HEK293 (cell line): ENCODE measurements at regions not wholly inside any gene's neighbourhood (a gene's known extent, or its start where the extent isn't known, plus 50 kb on each side); places are given as distances from the start of the nearest gene placed in this dataset.

Experiments
- CTCF ChIA-PET: fragments of 350-600 bp; formaldehyde crosslinking; extraction: SDS; loops from one replicate; lab custom pipeline; 2021; ENCODE audit warnings: antibody characterized with exemption; lab: Yijun Ruan, JAX
- POLR2A ChIA-PET: fragments of 300-600 bp; formaldehyde crosslinking; extraction: SDS; loops from one replicate; lab custom pipeline; 2020; ENCODE audit warnings: antibody characterized with exemption, inconsistent platforms; lab: Yijun Ruan, JAX
- H3K27ac ChIP-seq: fragments of 200-500 bp; sonication (Bioruptor generic); 2 replicates; pipeline ENCODE4 v1.5.1; 2014; ENCODE audit warnings: low read depth, low read length, control low read depth, inconsistent platforms; ENCODE audit errors: extremely low read depth
- H3K36me3 ChIP-seq, 2 experiments: fragments of 200-500 bp in 1 of 2; sonication (Bioruptor generic) in 1 of 2; 1 replicate in 1 of 2; 2 replicates in 1 of 2; pipeline ENCODE4 v1.5.1; 2014 to 2017; ENCODE audit warnings: inconsistent platforms in 2 of 2, low read length in 2 of 2; ENCODE audit not compliant: control insufficient read depth in 2 of 2, insufficient read depth in 1 of 2
- H3K4me1 ChIP-seq: fragments of 200-500 bp; sonication (Bioruptor generic); 2 replicates; pipeline ENCODE4 v1.5.1; 2014; ENCODE audit warnings: mild to moderate bottlenecking, low read length, inconsistent platforms; ENCODE audit not compliant: control insufficient read depth, insufficient read depth
- H3K4me3 ChIP-seq: 2 replicates; pipeline ENCODE4 v1.5.1; 2011; ENCODE audit warnings: low read depth, mild to moderate bottlenecking, control low read depth, low read length, moderate library complexity
- H3K9me3 ChIP-seq: fragments of 200-500 bp; sonication (Bioruptor generic); 2 replicates; pipeline ENCODE4 v1.5.1; 2014; ENCODE audit warnings: low read depth, low read length, inconsistent platforms; ENCODE audit not compliant: control insufficient read depth, insufficient read depth
- FEZF1 ChIP-seq: fragments of 450-650 bp; formaldehyde crosslinking; IDR thresholded peaks from 2 replicates; pipeline ENCODE4 v1.5.1; 2016; ENCODE audit warnings: missing biosample characterization, missing genetic modification characterization
- IKZF3 ChIP-seq: fragments of 450-650 bp; IDR thresholded peaks from 2 replicates; pipeline ENCODE4 v1.5.0; 2018; ENCODE audit warnings: missing biosample characterization, mild to moderate bottlenecking, missing genetic modification characterization, moderate library complexity
- KLF1 ChIP-seq: fragments of 450-650 bp; formaldehyde crosslinking; IDR thresholded peaks from 2 replicates; pipeline ENCODE4 v1.5.1; 2016; ENCODE audit warnings: missing biosample characterization, missing genetic modification characterization
- MZF1 ChIP-seq: fragments of 450-650 bp; formaldehyde crosslinking; IDR thresholded peaks from 2 replicates; pipeline ENCODE4 v1.5.1; 2017; ENCODE audit warnings: missing biosample characterization, missing genetic modification characterization, borderline replicate concordance
- OSR2 ChIP-seq: fragments of 450-650 bp; formaldehyde crosslinking; IDR thresholded peaks from 2 replicates; pipeline ENCODE4 v1.5.1; 2016; ENCODE audit warnings: missing biosample characterization, missing genetic modification characterization
- SCRT1 ChIP-seq: fragments of 450-650 bp; formaldehyde crosslinking; IDR thresholded peaks from 2 replicates; pipeline ENCODE4 v1.5.1; 2016; ENCODE audit warnings: missing biosample characterization, missing genetic modification characterization, borderline replicate concordance
- SCRT2 ChIP-seq: fragments of 450-650 bp; formaldehyde crosslinking; IDR thresholded peaks from 2 replicates; pipeline ENCODE4 v1.5.1; 2016; ENCODE audit warnings: missing biosample characterization, missing genetic modification characterization
- WT1 ChIP-seq: fragments of 450-650 bp; formaldehyde crosslinking; IDR thresholded peaks from 2 replicates; pipeline ENCODE4 v1.5.1; 2016; ENCODE audit warnings: missing biosample characterization, missing genetic modification characterization
- ZBTB17 ChIP-seq: fragments of 450-650 bp; formaldehyde crosslinking; IDR thresholded peaks from 2 replicates; pipeline ENCODE4 v1.5.1; 2016; ENCODE audit warnings: missing biosample characterization, missing genetic modification characterization
- ZNF138 ChIP-seq: fragments of 450-650 bp; formaldehyde crosslinking; IDR thresholded peaks from 2 replicates; pipeline ENCODE4 v1.5.1; 2016; ENCODE audit warnings: missing biosample characterization, missing genetic modification characterization, borderline replicate concordance
- ZNF202 ChIP-seq: fragments of 450-650 bp; formaldehyde crosslinking; IDR thresholded peaks from 2 replicates; pipeline ENCODE4 v1.5.1; 2016; ENCODE audit warnings: missing biosample characterization, missing genetic modification characterization, borderline replicate concordance
- ZNF214 ChIP-seq: fragments of 450-650 bp; formaldehyde crosslinking; IDR thresholded peaks from 2 replicates; pipeline ENCODE4 v1.5.1; 2017; ENCODE audit warnings: missing biosample characterization, mild to moderate bottlenecking, missing genetic modification characterization, borderline replicate concordance
- ZNF324 ChIP-seq: fragments of 450-650 bp; formaldehyde crosslinking; IDR thresholded peaks from 2 replicates; pipeline ENCODE4 v1.5.1; 2016; ENCODE audit warnings: missing biosample characterization, missing genetic modification characterization
- ZNF521 ChIP-seq: fragments of 450-650 bp; formaldehyde crosslinking; IDR thresholded peaks from 2 replicates; pipeline ENCODE4 v1.5.1; 2017; ENCODE audit warnings: missing biosample characterization, mild to moderate bottlenecking, missing genetic modification characterization
- ZNF629 ChIP-seq: fragments of 450-650 bp; formaldehyde crosslinking; IDR thresholded peaks from 2 replicates; pipeline ENCODE4 v1.5.1; 2017; ENCODE audit warnings: missing biosample characterization, missing genetic modification characterization
- ZNF658 ChIP-seq: fragments of 450-650 bp; formaldehyde crosslinking; IDR thresholded peaks from 2 replicates; pipeline ENCODE4; 2016; ENCODE audit warnings: missing biosample characterization, missing genetic modification characterization
- ZNF677 ChIP-seq: fragments of 450-650 bp; IDR thresholded peaks from 2 replicates; pipeline ENCODE4 v1.5.0; 2018; ENCODE audit warnings: missing biosample characterization, mild to moderate bottlenecking, missing genetic modification characterization, moderate library complexity
- TF ChIP-seq, protein P1 (sequence below): fragments of 450-650 bp; formaldehyde crosslinking; IDR thresholded peaks from 2 replicates; pipeline ENCODE4 v1.5.1; 2016; ENCODE audit warnings: missing biosample characterization, missing genetic modification characterization
- TF ChIP-seq, protein P2 (sequence below): fragments of 450-650 bp; formaldehyde crosslinking; IDR thresholded peaks from 2 replicates; pipeline ENCODE4 v1.5.1; 2016; ENCODE audit warnings: missing biosample characterization, missing genetic modification characterization
- TF ChIP-seq, protein P3 (sequence below): fragments of 450-650 bp; formaldehyde crosslinking; IDR thresholded peaks from 2 replicates; pipeline ENCODE4 v1.5.1; 2016; ENCODE audit warnings: missing biosample characterization, missing genetic modification characterization
- TF ChIP-seq, protein P4 (sequence below): fragments of 450-650 bp; formaldehyde crosslinking; IDR thresholded peaks from 2 replicates; pipeline ENCODE4 v1.5.1; 2016; ENCODE audit warnings: missing biosample characterization, missing genetic modification characterization
- TF ChIP-seq, protein P5 (sequence below): fragments of 450-650 bp; formaldehyde crosslinking; IDR thresholded peaks from 2 replicates; pipeline ENCODE4 v1.5.1; 2017; ENCODE audit warnings: missing biosample characterization, missing genetic modification characterization

DNA sequence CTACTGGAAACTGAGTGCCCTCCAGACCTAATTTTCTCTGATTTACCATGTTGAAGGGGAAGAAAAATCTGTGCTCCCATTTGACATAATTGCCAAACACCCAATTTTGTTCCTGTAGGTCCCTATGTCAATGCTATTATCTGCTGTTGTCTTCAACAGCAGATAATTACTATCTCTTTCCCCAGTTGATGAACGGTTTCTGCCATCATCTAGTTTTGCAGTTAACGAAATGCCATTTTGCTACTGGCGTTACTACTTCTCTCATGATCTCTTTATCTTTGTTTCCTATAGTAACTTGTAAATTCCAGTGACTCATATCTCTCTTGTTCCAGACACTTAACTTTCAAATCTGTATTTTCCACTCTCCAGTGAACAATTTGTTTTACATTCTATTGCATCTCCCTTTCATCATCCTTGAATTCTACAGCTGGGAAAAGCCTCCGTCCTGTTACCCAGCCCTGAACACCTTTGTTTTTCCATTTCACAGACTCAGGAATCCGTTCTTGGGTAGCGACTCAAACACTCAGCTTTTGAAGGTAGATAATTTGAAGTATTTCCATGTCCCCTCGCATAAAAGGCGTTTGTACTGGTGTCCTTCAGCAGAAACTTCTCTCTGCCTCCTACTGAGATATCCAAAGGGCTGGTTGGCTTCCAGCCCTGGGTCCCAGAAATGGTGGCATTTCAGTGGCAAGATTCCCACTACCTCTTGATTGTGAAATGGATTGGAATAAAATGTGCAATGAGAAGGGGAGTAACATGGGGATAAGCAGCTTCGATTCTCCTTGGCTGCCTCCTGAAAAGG, 111.7 kb downstream of the FOXB1 start (continued):
- TF ChIP-seq, protein P1, sequence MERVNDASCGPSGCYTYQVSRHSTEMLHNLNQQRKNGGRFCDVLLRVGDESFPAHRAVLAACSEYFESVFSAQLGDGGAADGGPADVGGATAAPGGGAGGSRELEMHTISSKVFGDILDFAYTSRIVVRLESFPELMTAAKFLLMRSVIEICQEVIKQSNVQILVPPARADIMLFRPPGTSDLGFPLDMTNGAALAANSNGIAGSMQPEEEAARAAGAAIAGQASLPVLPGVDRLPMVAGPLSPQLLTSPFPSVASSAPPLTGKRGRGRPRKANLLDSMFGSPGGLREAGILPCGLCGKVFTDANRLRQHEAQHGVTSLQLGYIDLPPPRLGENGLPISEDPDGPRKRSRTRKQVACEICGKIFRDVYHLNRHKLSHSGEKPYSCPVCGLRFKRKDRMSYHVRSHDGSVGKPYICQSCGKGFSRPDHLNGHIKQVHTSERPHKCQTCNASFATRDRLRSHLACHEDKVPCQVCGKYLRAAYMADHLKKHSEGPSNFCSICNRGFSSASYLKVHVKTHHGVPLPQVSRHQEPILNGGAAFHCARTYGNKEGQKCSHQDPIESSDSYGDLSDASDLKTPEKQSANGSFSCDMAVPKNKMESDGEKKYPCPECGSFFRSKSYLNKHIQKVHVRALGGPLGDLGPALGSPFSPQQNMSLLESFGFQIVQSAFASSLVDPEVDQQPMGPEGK (tag by site-specific recombination): no peak
- TF ChIP-seq ZNF677 (no peak), ZNF138 (tag by site-specific recombination) (no peak), ZBTB17 (tag by site-specific recombination) (peak; percentile 73), ZNF629 (no peak), IKZF3 (tag by site-specific recombination) (no peak), ZNF202 (no peak), ZNF521 (tag by site-specific recombination) (no peak), ZNF324 (tag by site-specific recombination) (0 out of 2 replicates have a peak, but pooled peaks have one; percentile 26), SCRT1 (tag by site-specific recombination) (no peak)
- TF ChIP-seq, protein P2, sequence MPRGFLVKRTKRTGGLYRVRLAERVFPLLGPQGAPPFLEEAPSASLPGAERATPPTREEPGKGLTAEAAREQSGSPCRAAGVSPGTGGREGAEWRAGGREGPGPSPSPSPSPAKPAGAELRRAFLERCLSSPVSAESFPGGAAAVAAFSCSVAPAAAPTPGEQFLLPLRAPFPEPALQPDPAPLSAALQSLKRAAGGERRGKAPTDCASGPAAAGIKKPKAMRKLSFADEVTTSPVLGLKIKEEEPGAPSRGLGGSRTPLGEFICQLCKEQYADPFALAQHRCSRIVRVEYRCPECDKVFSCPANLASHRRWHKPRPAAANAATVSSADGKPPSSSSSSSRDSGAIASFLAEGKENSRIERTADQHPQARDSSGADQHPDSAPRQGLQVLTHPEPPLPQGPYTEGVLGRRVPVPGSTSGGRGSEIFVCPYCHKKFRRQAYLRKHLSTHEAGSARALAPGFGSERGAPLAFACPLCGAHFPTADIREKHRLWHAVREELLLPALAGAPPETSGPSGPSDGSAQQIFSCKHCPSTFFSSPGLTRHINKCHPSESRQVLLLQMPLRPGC (tag by site-specific recombination): no peak
- TF ChIP-seq, protein P3, sequence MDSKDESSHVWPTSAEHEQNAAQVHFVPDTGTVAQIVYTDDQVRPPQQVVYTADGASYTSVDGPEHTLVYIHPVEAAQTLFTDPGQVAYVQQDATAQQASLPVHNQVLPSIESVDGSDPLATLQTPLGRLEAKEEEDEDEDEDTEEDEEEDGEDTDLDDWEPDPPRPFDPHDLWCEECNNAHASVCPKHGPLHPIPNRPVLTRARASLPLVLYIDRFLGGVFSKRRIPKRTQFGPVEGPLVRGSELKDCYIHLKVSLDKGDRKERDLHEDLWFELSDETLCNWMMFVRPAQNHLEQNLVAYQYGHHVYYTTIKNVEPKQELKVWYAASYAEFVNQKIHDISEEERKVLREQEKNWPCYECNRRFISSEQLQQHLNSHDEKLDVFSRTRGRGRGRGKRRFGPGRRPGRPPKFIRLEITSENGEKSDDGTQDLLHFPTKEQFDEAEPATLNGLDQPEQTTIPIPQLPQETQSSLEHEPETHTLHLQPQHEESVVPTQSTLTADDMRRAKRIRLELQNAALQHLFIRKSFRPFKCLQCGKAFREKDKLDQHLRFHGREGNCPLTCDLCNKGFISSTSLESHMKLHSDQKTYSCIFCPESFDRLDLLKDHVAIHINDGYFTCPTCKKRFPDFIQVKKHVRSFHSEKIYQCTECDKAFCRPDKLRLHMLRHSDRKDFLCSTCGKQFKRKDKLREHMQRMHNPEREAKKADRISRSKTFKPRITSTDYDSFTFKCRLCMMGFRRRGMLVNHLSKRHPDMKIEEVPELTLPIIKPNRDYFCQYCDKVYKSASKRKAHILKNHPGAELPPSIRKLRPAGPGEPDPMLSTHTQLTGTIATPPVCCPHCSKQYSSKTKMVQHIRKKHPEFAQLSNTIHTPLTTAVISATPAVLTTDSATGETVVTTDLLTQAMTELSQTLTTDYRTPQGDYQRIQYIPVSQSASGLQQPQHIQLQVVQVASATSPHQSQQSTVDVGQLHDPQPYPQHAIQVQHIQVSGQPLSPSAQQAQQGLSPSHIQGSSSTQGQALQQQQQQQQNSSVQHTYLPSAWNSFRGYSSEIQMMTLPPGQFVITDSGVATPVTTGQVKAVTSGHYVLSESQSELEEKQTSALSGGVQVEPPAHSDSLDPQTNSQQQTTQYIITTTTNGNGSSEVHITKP (tag by site-specific recombination): no peak
- TF ChIP-seq, protein P4, sequence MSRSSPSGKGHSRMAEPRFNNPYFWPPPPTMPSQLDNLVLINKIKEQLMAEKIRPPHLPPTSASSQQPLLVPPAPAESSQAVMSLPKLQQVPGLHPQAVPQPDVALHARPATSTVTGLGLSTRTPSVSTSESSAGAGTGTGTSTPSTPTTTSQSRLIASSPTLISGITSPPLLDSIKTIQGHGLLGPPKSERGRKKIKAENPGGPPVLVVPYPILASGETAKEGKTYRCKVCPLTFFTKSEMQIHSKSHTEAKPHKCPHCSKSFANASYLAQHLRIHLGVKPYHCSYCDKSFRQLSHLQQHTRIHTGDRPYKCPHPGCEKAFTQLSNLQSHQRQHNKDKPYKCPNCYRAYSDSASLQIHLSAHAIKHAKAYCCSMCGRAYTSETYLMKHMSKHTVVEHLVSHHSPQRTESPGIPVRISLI (tag by site-specific recombination): no peak

DNA sequence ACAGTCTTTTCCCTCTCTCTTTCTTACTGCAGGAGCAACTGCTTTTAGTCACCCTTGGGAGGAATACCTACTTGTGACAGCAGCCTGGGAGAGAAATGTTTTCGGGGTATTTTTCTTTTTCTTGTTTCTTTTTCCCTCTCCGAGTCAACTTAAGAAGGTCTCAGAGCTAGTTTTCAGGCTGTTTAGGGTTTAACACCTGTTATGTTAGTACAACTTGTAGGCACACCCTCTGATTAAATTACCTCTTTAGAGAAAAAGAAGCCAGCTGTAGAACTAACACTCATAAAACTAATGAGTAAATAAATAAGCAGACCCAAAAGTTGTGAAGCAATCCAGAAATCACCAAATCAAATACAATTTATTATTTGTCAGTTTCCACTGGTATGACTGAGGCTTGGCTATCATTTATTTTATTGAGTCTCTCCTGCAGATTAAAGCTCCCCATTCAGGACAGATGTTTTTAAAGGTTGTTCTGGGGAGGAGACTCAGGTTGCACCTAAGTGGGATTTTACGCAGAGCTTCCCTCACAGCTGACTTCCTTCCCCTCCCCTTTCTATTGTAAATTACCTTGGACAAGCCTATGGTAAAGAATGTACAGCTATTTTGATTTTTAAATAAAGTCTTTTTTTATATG, 112.5 kb downstream of the FOXB1 start:
- H3K4me1 ChIP-seq: 0 out of 2 replicates have a peak, but pooled peaks cover 5% of the 10 kb centered on the region
- peak; percentile 33 for TF ChIP-seq FEZF1
- TF ChIP-seq SCRT2 (tag by site-specific recombination): peak; percentile 88
- TF ChIP-seq, protein P5, sequence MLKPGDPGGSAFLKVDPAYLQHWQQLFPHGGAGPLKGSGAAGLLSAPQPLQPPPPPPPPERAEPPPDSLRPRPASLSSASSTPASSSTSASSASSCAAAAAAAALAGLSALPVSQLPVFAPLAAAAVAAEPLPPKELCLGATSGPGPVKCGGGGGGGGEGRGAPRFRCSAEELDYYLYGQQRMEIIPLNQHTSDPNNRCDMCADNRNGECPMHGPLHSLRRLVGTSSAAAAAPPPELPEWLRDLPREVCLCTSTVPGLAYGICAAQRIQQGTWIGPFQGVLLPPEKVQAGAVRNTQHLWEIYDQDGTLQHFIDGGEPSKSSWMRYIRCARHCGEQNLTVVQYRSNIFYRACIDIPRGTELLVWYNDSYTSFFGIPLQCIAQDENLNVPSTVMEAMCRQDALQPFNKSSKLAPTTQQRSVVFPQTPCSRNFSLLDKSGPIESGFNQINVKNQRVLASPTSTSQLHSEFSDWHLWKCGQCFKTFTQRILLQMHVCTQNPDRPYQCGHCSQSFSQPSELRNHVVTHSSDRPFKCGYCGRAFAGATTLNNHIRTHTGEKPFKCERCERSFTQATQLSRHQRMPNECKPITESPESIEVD (tag by site-specific recombination): peak; percentile 49
- TF ChIP-seq KLF1 (tag by site-specific recombination): peak; percentile 49
- peak; percentile 64; the same call in 1 of the 2 replicates for TF ChIP-seq MZF1 (tag by site-specific recombination)
- TF ChIP-seq ZNF214 (tag by site-specific recombination): no peak
- no peak for TF ChIP-seq ZNF658 (tag by site-specific recombination)
- peak; percentile 31 for TF ChIP-seq OSR2 (tag by site-specific recombination)
- TF ChIP-seq SCRT1 (tag by site-specific recombination): peak; percentile 77
- peak; percentile 78 for TF ChIP-seq WT1 (tag by site-specific recombination)
- no peak for TF ChIP-seq ZNF324 (tag by site-specific recombination)
- ChIA-PET POLR2A (no interaction called here), CTCF (interaction anchor here (2.9 kb wide), 1 partner anchor 10 kb away, joined by 12 read pairs; no protein-coding TSS in a partner anchor)
- no peak overlapping the region for H3K4me3 ChIP-seq
- no peaks in the 10 kb centered on the region for H3K9me3 ChIP-seq
- H3K27ac ChIP-seq: peak overlapping the region; percentile 52
- no peaks in the 10 kb centered on the region for H3K36me3 ChIP-seq
